ENCODE measurements at regions not wholly inside any gene's neighbourhood (a gene's known extent, or its start where the extent isn't known, plus 50 kb on each side); places are given as distances from the start of the nearest gene placed in this dataset.

- Histone ChIP-seq H3K4me1 (no peaks in the 10 kb centered on the region), H3K27ac (no peak overlapping the region), H3K9me3 (peaks cover 0 to 9% of the 10 kb centered on the region in 2 donors), H3K27me3 (peaks cover 0 to 4% of the 10 kb centered on the region in 2 donors), H3K36me3 (no peaks in the 10 kb centered on the region), H3K4me3 (no peak overlapping the region)
- TF ChIP-seq POLR2A (IDR thresholded peaks at IDR 0.05) (no peak), POLR2AphosphoS5 (IDR thresholded peaks at IDR 0.05) (no peak), CTCF (IDR thresholded peaks at IDR 0.05) (no peak)
- intact Hi-C loops (cut with DNase I; ENCODE audit: low total_unique reads) = no loop called here
- DNase-seq (ENCODE audit: low spot score in 2 of 2) = peak in 1 of 2 donors; percentile 1
These were observed 130.2 kb downstream of the PAPOLA start for GRCh38 chr14:96632363-96632758.

GRCh38 chr14:96633096-96633495 lies 130.9 kb downstream of the PAPOLA start:
- Histone ChIP-seq H3K36me3 (no peaks in the 10 kb centered on the region), H3K4me3 (no peak overlapping the region), H3K27me3 (no peaks in the 10 kb centered on the region), H3K9me3 (peaks cover 0 to 9% of the 10 kb centered on the region in 2 donors), H3K27ac (no peak overlapping the region), H3K4me1 (no peaks in the 10 kb centered on the region)
- TF ChIP-seq CTCF (IDR thresholded peaks at IDR 0.05) = no peak
- TF ChIP-seq POLR2AphosphoS5 (IDR thresholded peaks at IDR 0.05) = no peak
- no peak for TF ChIP-seq POLR2A (IDR thresholded peaks at IDR 0.05)
- intact Hi-C loops (cut with DNase I; ENCODE audit: low total_unique reads) = no loop called here
- DNase-seq (ENCODE audit: low spot score in 2 of 2) = no peak

- DNase-seq (ENCODE audit: low spot score in 2 of 2) = peak in 1 of 2 donors; percentile 7
- TF ChIP-seq POLR2AphosphoS5 (IDR thresholded peaks at IDR 0.05) (no peak), CTCF (IDR thresholded peaks at IDR 0.05) (no peak)
- H3K9me3 ChIP-seq = peaks cover 0 to 9% of the 10 kb centered on the region in 2 donors
- no peak overlapping the region for H3K4me3 ChIP-seq
- no peaks in the 10 kb centered on the region for H3K36me3 ChIP-seq
- intact Hi-C loops (cut with DNase I; ENCODE audit: low total_unique reads) = no loop called here
- H3K27ac ChIP-seq = no peak overlapping the region
- H3K27me3 ChIP-seq = no peaks in the 10 kb centered on the region
- no peaks in the 10 kb centered on the region for H3K4me1 ChIP-seq
These were observed 132.3 kb downstream of the PAPOLA start for GRCh38 chr14:96634481-96634880.

GRCh38 chr14:96634896-96635295 lies 132.7 kb downstream of the PAPOLA start:
- Histone ChIP-seq H3K27ac (no peak overlapping the region), H3K36me3 (no peaks in the 10 kb centered on the region), H3K4me3 (no peak overlapping the region), H3K27me3 (no peaks in the 10 kb centered on the region), H3K9me3 (peaks cover 0 to 5% of the 10 kb centered on the region in 2 donors), H3K4me1 (no peaks in the 10 kb centered on the region)
- no peak for TF ChIP-seq POLR2A (IDR thresholded peaks at IDR 0.05)
- no peak for TF ChIP-seq POLR2AphosphoS5 (IDR thresholded peaks at IDR 0.05)
- TF ChIP-seq CTCF (IDR thresholded peaks at IDR 0.05) = no peak
- DNase-seq (ENCODE audit: low spot score in 2 of 2) = no peak
- intact Hi-C loops (cut with DNase I; ENCODE audit: low total_unique reads) = no loop called here

- Histone ChIP-seq H3K4me3 (no peak overlapping the region), H3K4me1 (no peaks in the 10 kb centered on the region), H3K9me3 (no peaks in the 10 kb centered on the region), H3K27me3 (no peaks in the 10 kb centered on the region), H3K27ac (no peak overlapping the region), H3K36me3 (no peaks in the 10 kb centered on the region)
- intact Hi-C loops (cut with DNase I; ENCODE audit: low total_unique reads) = no loop called here
- TF ChIP-seq CTCF (IDR thresholded peaks at IDR 0.05) (no peak), POLR2A (IDR thresholded peaks at IDR 0.05) (no peak), POLR2AphosphoS5 (IDR thresholded peaks at IDR 0.05) (no peak)
- DNase-seq (ENCODE audit: low spot score in 2 of 2) = peak in 1 of 2 donors; percentile 7
These were observed 133.7 kb downstream of the PAPOLA start for GRCh38 chr14:96635850-96636249.
